Activated CD8-positive, alpha-beta T cell treated with anti-CD3 and anti-CD28 coated beads for 36 hours (primary cell): ENCODE measurements at regions not wholly inside any gene's neighbourhood (a gene's known extent, or its start where the extent isn't known, plus 50 kb on each side); places are given as distances from the start of the nearest gene placed in this dataset.

Experiments used
- ATAC-seq: fragments of 200-7000 bp; cut with Tn5 transposase; one replicate; pipeline ENCODE4 v1.10.0; 2021; ENCODE audit warnings: mild to moderate bottlenecking, moderate library complexity
- CTCF ChIA-PET: fragments of 350-600 bp; sonication (Branson Sonifier 250); formaldehyde crosslinking; loops from one replicate; lab custom pipeline; 2021; ENCODE audit warnings: antibody characterized with exemption; lab: Charles Lee
- POLR2A ChIA-PET: fragments of 350-600 bp; sonication (Branson Sonifier 250); formaldehyde crosslinking; loops from one replicate; lab custom pipeline; 2021; ENCODE audit warnings: antibody characterized with exemption; lab: Charles Lee
- DNase-seq: peaks from one replicate; pipeline ENCODE4 v3.0.0-alpha.2; 2020
- H3K27ac Mint-ChIP-seq: one replicate; pipeline ENCODE4 v1.8.0; 2021; ENCODE audit warnings: mild to moderate bottlenecking, mixed read lengths
- H3K27me3 Mint-ChIP-seq: one replicate; pipeline ENCODE4 v1.8.0; 2021; ENCODE audit warnings: mixed read lengths
- H3K36me3 Mint-ChIP-seq: one replicate; pipeline ENCODE4 v1.8.0; 2021; ENCODE audit warnings: low read depth, mixed read lengths
- H3K4me1 Mint-ChIP-seq: one replicate; pipeline ENCODE4 v1.8.0; 2021; ENCODE audit warnings: low read depth, mixed read lengths
- H3K4me3 Mint-ChIP-seq: one replicate; pipeline ENCODE4 v1.8.0; 2021; ENCODE audit warnings: mild to moderate bottlenecking, moderate library complexity, mixed read lengths
- H3K9me3 Mint-ChIP-seq: one replicate; pipeline ENCODE4 v1.8.0; 2021; ENCODE audit warnings: mixed read lengths
- CTCF ChIP-seq: fragments of 200-600 bp; IDR thresholded peaks from one replicate; pipeline ENCODE4 v1.8.0; 2022; ENCODE audit warnings: antibody characterized with exemption, mild to moderate bottlenecking
- intact Hi-C: fragments of 100-400 bp; cut with micrococcal nuclease; formaldehyde crosslinking; loops from one replicate; pipeline ENCODE4 v1.10.0; 2022

DNA sequence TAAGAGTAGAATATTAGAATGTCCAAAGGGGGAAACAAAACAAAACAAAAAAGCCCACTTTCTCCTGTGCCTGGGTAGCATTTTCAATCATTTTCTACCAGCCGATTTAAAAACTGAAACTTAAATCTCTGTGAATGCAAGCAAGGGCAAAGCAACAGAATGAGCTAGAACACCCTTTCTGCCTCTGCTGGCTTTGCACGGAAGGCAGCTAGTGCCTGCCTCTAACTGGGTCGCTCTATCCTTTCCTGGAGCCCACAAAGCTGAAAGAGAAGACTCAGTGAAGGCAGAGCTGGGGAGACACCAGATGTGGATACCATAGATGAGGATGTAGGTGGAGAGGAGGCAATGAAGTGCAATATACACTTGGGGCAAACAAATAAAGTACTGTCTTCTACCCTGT is 248.9 kb upstream of the TTC29 start:
- Mint-ChIP-seq H3K36me3 (no peaks in the 10 kb centered on the region), H3K27ac (no peak overlapping the region), H3K27me3 (peaks cover 3% of the 10 kb centered on the region), H3K9me3 (no peaks in the 10 kb centered on the region), H3K4me1 (no peaks in the 10 kb centered on the region), H3K4me3 (no peak overlapping the region)
- no peak for TF ChIP-seq CTCF
- ChIA-PET POLR2A (no interaction called here), CTCF (no interaction called here)
- ATAC-seq (no peak), DNase-seq (no peak)
- intact Hi-C loops: no loop called here

GRCh38 chr4:147195386-147195785 is 249.7 kb upstream of the TTC29 start:
- TF ChIP-seq CTCF: no peak
- H3K4me3 Mint-ChIP-seq: no peak overlapping the region
- ATAC-seq (no peak), DNase-seq (no peak)
- H3K36me3 Mint-ChIP-seq: no peaks in the 10 kb centered on the region
- intact Hi-C loops: no loop called here
- ChIA-PET POLR2A (no interaction called here), CTCF (no interaction called here)
- peaks cover 3% of the 10 kb centered on the region for H3K27me3 Mint-ChIP-seq
- H3K4me1 Mint-ChIP-seq: no peaks in the 10 kb centered on the region
- no peaks in the 10 kb centered on the region for H3K9me3 Mint-ChIP-seq
- H3K27ac Mint-ChIP-seq: no peak overlapping the region

GRCh38 chr4:147198411-147199051 is 252.9 kb upstream of the TTC29 start:
- H3K4me3 Mint-ChIP-seq: no peak overlapping the region
- ChIA-PET POLR2A (interaction anchor here (0.9 kb wide), 1 partner anchor 14 kb away, joined by 3 read pairs; no protein-coding TSS in a partner anchor), CTCF (interaction anchor here (1.5 kb wide), 1 partner anchor 38 kb away, joined by 4 read pairs; no protein-coding TSS in a partner anchor)
- intact Hi-C loops: no loop called here
- H3K36me3 Mint-ChIP-seq: no peaks in the 10 kb centered on the region
- no peak for ATAC-seq
- H3K27me3 Mint-ChIP-seq: peaks cover 3% of the 10 kb centered on the region
- no peak overlapping the region for H3K27ac Mint-ChIP-seq
- H3K9me3 Mint-ChIP-seq: peaks cover 2% of the 10 kb centered on the region
- TF ChIP-seq CTCF: no peak
- no peak for DNase-seq
- no peaks in the 10 kb centered on the region for H3K4me1 Mint-ChIP-seq

- H3K4me3 Mint-ChIP-seq: no peak overlapping the region
- no peaks in the 10 kb centered on the region for H3K4me1 Mint-ChIP-seq
- H3K9me3 Mint-ChIP-seq: peaks cover 2% of the 10 kb centered on the region
- H3K27ac Mint-ChIP-seq: no peak overlapping the region
- ChIA-PET CTCF (interaction anchor here (0.9 kb wide), 1 partner anchor 40 kb away, joined by 3 read pairs; no protein-coding TSS in a partner anchor), POLR2A (no interaction called here)
- H3K36me3 Mint-ChIP-seq: no peaks in the 10 kb centered on the region
- H3K27me3 Mint-ChIP-seq: peaks cover 3% of the 10 kb centered on the region
- no peak for DNase-seq
- TF ChIP-seq CTCF: no peak
- no peak for ATAC-seq
- intact Hi-C loops: no loop called here
Measured at GRCh38 chr4:147201016-147201415, 255.4 kb upstream of the TTC29 start.

DNA sequence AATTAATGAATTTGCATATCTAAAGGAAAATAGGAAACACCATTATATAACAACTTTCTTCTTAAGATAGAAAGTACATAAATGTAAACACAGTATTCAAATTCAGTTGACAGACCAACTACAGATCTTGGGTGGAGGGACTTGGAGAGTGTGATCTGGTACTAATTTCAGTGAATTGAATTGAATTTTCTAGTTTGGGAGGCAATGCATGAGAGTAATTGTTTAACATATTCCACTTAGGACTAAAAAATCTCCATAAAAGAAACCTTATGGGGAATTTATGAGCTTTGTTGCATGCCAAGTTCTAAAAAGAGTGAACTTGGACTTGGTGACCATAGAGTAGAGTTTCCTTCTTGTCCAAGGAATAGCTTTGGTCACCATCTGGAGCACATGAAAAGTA is 261.1 kb upstream of the TTC29 start:
- no peaks in the 10 kb centered on the region for H3K9me3 Mint-ChIP-seq
- H3K36me3 Mint-ChIP-seq: no peaks in the 10 kb centered on the region
- no peak overlapping the region for H3K4me3 Mint-ChIP-seq
- ChIA-PET CTCF (no interaction called here), POLR2A (no interaction called here)
- no peak overlapping the region for H3K27ac Mint-ChIP-seq
- no peaks in the 10 kb centered on the region for H3K4me1 Mint-ChIP-seq
- DNase-seq (no peak), ATAC-seq (no peak)
- no peaks in the 10 kb centered on the region for H3K27me3 Mint-ChIP-seq
- intact Hi-C loops: no loop called here
- TF ChIP-seq CTCF: no peak
